GM23248 (cell line): ENCODE measurements at regions not wholly inside any gene's neighbourhood (a gene's known extent, or its start where the extent isn't known, plus 50 kb on each side); places are given as distances from the start of the nearest gene placed in this dataset.

Source experiments
- DNase-seq: peaks from one replicate; pipeline ENCODE4 v3.0.0-alpha.2; 2015
- H2AFZ ChIP-seq: fragments of 200-600 bp; sonication (generic); 2 replicates; pipeline ENCODE4 v1.6.1; 2016; ENCODE audit warnings: antibody characterized with exemption
- H3F3A ChIP-seq: fragments of 200-600 bp; sonication (generic); 2 replicates; pipeline ENCODE4 v1.6.1; 2016; ENCODE audit warnings: mild to moderate bottlenecking, antibody characterized with exemption, mixed run types; ENCODE audit not compliant: insufficient read depth
- H3K27ac ChIP-seq: fragments of 200-600 bp; sonication (generic); 2 replicates; pipeline ENCODE4 v1.5.1; 2016; ENCODE audit warnings: mild to moderate bottlenecking
- H3K27me3 ChIP-seq: fragments of 200-600 bp; sonication (generic); replicated peaks from 2 replicates; pipeline ENCODE4 v1.6.1; 2016; ENCODE audit warnings: mild to moderate bottlenecking; ENCODE audit not compliant: insufficient read depth
- H3K36me3 ChIP-seq: fragments of 200-600 bp; sonication (generic); 2 replicates; pipeline ENCODE4 v1.6.1; 2016; ENCODE audit warnings: low read depth, mild to moderate bottlenecking
- H3K4me1 ChIP-seq: fragments of 200-600 bp; sonication (generic); 2 replicates; pipeline ENCODE4 v1.6.1; 2016; ENCODE audit warnings: mild to moderate bottlenecking; ENCODE audit not compliant: insufficient read depth
- H3K4me2 ChIP-seq: fragments of 200-600 bp; sonication (generic); one replicate; pipeline ENCODE4 v1.6.1; 2016; ENCODE audit warnings: mild to moderate bottlenecking; ENCODE audit not compliant: unreplicated experiment
- H3K4me3 ChIP-seq: fragments of 200-600 bp; sonication (generic); 2 replicates; pipeline ENCODE4 v1.5.1; 2016; ENCODE audit warnings: mild to moderate bottlenecking
- H3K79me2 ChIP-seq: fragments of 200-600 bp; sonication (generic); 2 replicates; pipeline ENCODE4 v1.6.1; 2016; ENCODE audit warnings: mild to moderate bottlenecking; ENCODE audit not compliant: insufficient read depth
- H3K9ac ChIP-seq: fragments of 200-600 bp; sonication (generic); 2 replicates; pipeline ENCODE4 v1.6.1; 2016; ENCODE audit warnings: mild to moderate bottlenecking
- H3K9me2 ChIP-seq: fragments of 200-600 bp; sonication (generic); 2 replicates; pipeline ENCODE4 v1.6.1; 2016; ENCODE audit warnings: mixed run types, mild to moderate bottlenecking, moderate library complexity; ENCODE audit not compliant: insufficient read depth
- H3K9me3 ChIP-seq: fragments of 200-600 bp; sonication (generic); one replicate; pipeline ENCODE4 v1.6.1; 2017; ENCODE audit warnings: low read depth
- H4K20me1 ChIP-seq: fragments of 200-600 bp; sonication (generic); 2 replicates; pipeline ENCODE4 v1.6.0; 2016; ENCODE audit not compliant: insufficient read depth
- EZH2 ChIP-seq: fragments of 200-600 bp; sonication (generic); IDR thresholded peaks from 2 replicates; pipeline ENCODE4 v1.6.1; 2018; ENCODE audit warnings: antibody characterized with exemption, mild to moderate bottlenecking; ENCODE audit not compliant: insufficient read depth, poor library complexity, severe bottlenecking
- EZH2phosphoT487 ChIP-seq: fragments of 200-600 bp; sonication (generic); IDR thresholded peaks from 2 replicates; pipeline ENCODE4 v1.6.1; 2018; ENCODE audit warnings: antibody characterized with exemption, moderate library complexity, mild to moderate bottlenecking, low read depth; ENCODE audit not compliant: insufficient read depth
- WGBS, 2 experiments: methylation state at CpG; one replicate each; pipeline ENCODE4 v1.1.6; 2015 to 2017; ENCODE audit warnings: low lambda C conversion rate in 2 of 2, low coverage in 1 of 2; ENCODE audit errors: missing lambda C conversion rate in 2 of 2; 5-methylcytosine and 5-hydroxymethylcytosine counted together
- in situ Hi-C: fragments of 300-500 bp; cut with MboI; formaldehyde crosslinking; loops from 2 replicates; pipeline ENCODE4 v1.15.0; 2020

GRCh38 chr10:64112701-64113355 lies 591.6 kb downstream of the REEP3 start:
- TF ChIP-seq EZH2: no peak
- TF ChIP-seq EZH2phosphoT487: no peak
- H3K4me2 ChIP-seq: no peak overlapping the region
- no peaks in the 10 kb centered on the region for H3K4me1 ChIP-seq
- H3K4me3 ChIP-seq: no peak overlapping the region
- no peaks in the 10 kb centered on the region for H4K20me1 ChIP-seq
- in situ Hi-C loops: no loop called here
- no peaks in the 10 kb centered on the region for H3K27me3 ChIP-seq
- no peak for DNase-seq
- no peaks in the 10 kb centered on the region for H3K79me2 ChIP-seq
- no peak overlapping the region for H3K27ac ChIP-seq
- no peaks in the 10 kb centered on the region for H3K9me2 ChIP-seq
- no peak overlapping the region for H3K9ac ChIP-seq
- H3F3A ChIP-seq: no peaks in the 10 kb centered on the region
- H2AFZ ChIP-seq: no peak overlapping the region
- no peaks in the 10 kb centered on the region for H3K9me3 ChIP-seq
- 9 to 12% methylated on average over 2 of the region's 2 CpGs for WGBS, 2 experiments
- H3K36me3 ChIP-seq: no peaks in the 10 kb centered on the region

GRCh38 chr10:64113375-64113774 lies 592.2 kb downstream of the REEP3 start:
- TF ChIP-seq EZH2: no peak
- no peak for TF ChIP-seq EZH2phosphoT487
- H3K79me2 ChIP-seq: no peaks in the 10 kb centered on the region
- H3K27ac ChIP-seq: no peak overlapping the region
- no peak overlapping the region for H3K9ac ChIP-seq
- no peaks in the 10 kb centered on the region for H3K36me3 ChIP-seq
- no peak overlapping the region for H3K4me3 ChIP-seq
- H3K27me3 ChIP-seq: no peaks in the 10 kb centered on the region
- H3F3A ChIP-seq: no peaks in the 10 kb centered on the region
- in situ Hi-C loops: no loop called here
- H3K9me2 ChIP-seq: no peaks in the 10 kb centered on the region
- H3K4me2 ChIP-seq: no peak overlapping the region
- DNase-seq: no peak
- no peak overlapping the region for H2AFZ ChIP-seq
- H4K20me1 ChIP-seq: no peaks in the 10 kb centered on the region
- H3K9me3 ChIP-seq: no peaks in the 10 kb centered on the region
- H3K4me1 ChIP-seq: no peaks in the 10 kb centered on the region
- 12 to 20% methylated on average over 6 of the region's 6 CpGs for WGBS, 2 experiments

GRCh38 chr10:64113792-64114191 lies 592.6 kb downstream of the REEP3 start:
- no peak for DNase-seq
- no peak overlapping the region for H3K9ac ChIP-seq
- no peaks in the 10 kb centered on the region for H3K27me3 ChIP-seq
- no peaks in the 10 kb centered on the region for H3K9me3 ChIP-seq
- no peak overlapping the region for H3K4me3 ChIP-seq
- H3F3A ChIP-seq: no peaks in the 10 kb centered on the region
- no peak overlapping the region for H2AFZ ChIP-seq
- in situ Hi-C loops: no loop called here
- H3K4me1 ChIP-seq: no peaks in the 10 kb centered on the region
- TF ChIP-seq EZH2 (no peak), EZH2phosphoT487 (no peak)
- no peak overlapping the region for H3K27ac ChIP-seq
- H3K4me2 ChIP-seq: no peak overlapping the region
- 16 to 26% methylated on average over 3 of the region's 3 CpGs for WGBS, 2 experiments
- no peaks in the 10 kb centered on the region for H4K20me1 ChIP-seq
- no peaks in the 10 kb centered on the region for H3K79me2 ChIP-seq
- no peaks in the 10 kb centered on the region for H3K36me3 ChIP-seq
- H3K9me2 ChIP-seq: no peaks in the 10 kb centered on the region

GRCh38 chr10:64115471-64115870 lies 594.3 kb downstream of the REEP3 start:
- no peak overlapping the region for H3K4me3 ChIP-seq
- TF ChIP-seq EZH2phosphoT487 (no peak), EZH2 (no peak)
- H3K27ac ChIP-seq: no peak overlapping the region
- no peaks in the 10 kb centered on the region for H4K20me1 ChIP-seq
- H3K9ac ChIP-seq: no peak overlapping the region
- in situ Hi-C loops: no loop called here
- no peak for DNase-seq
- H2AFZ ChIP-seq: no peak overlapping the region
- H3K36me3 ChIP-seq: no peaks in the 10 kb centered on the region
- H3K79me2 ChIP-seq: no peaks in the 10 kb centered on the region
- H3K4me2 ChIP-seq: no peak overlapping the region
- no peaks in the 10 kb centered on the region for H3K27me3 ChIP-seq
- no peaks in the 10 kb centered on the region for H3K4me1 ChIP-seq
- 3 to 6% methylated on average over 1 of the region's 1 CpG for WGBS, 2 experiments
- H3K9me3 ChIP-seq: no peaks in the 10 kb centered on the region
- no peaks in the 10 kb centered on the region for H3F3A ChIP-seq
- H3K9me2 ChIP-seq: no peaks in the 10 kb centered on the region
